Esophagus muscularis mucosa (tissue), 4 donors: ENCODE measurements at regions not wholly inside any gene's neighbourhood (a gene's known extent, or its start where the extent isn't known, plus 50 kb on each side); places are given as distances from the start of the nearest gene placed in this dataset.

Experiments
- DNase-seq: peaks from one replicate; pipeline ENCODE4 v3.0.0-alpha.2; 2017; ENCODE audit errors: extremely low spot score
- H3K27ac ChIP-seq, 4 donors: fragments of 200-600 bp; sonication (generic); replicated peaks in 1 of 4; 1 replicate in 3 of 4; 2 replicates in 1 of 4; pipeline ENCODE4 v1.5.1; 2016 to 2019; ENCODE audit warnings: mild to moderate bottlenecking in 1 of 4
- H3K27me3 ChIP-seq, 4 donors: fragments of 200-600 bp; sonication (generic); one replicate each; pipeline versions ENCODE4 v1.5.1 to v1.6.0; 2016 to 2019
- H3K36me3 ChIP-seq, 4 donors: fragments of 200-600 bp; sonication (generic); one replicate each; pipeline ENCODE4 v1.5.1; 2016 to 2019
- H3K4me1 ChIP-seq, 4 donors: fragments of 200-600 bp; sonication (generic); one replicate each; pipeline ENCODE4 v1.5.1; 2016 to 2019
- H3K4me3 ChIP-seq, 4 donors: fragments of 200-600 bp; sonication (generic); 1 replicate in 2 of 4; 2 replicates in 2 of 4; pipeline ENCODE4 v1.5.1; 2016 to 2019; ENCODE audit warnings: mild to moderate bottlenecking in 4 of 4, moderate library complexity in 1 of 4
- H3K9me3 ChIP-seq, 4 donors: fragments of 200-600 bp; sonication (generic); 1 replicate in 3 of 4; 2 replicates in 1 of 4; pipeline ENCODE4 v1.5.1; 2016 to 2019
- EP300 ChIP-seq: sonication (generic); formaldehyde crosslinking; IDR thresholded peaks from one replicate; pipeline ENCODE4 v1.6.1; 2017; ENCODE audit warnings: antibody characterized with exemption
- POLR2A ChIP-seq: fragments of 450-650 bp; IDR thresholded peaks from one replicate; pipeline ENCODE4 v1.6.1; 2017; ENCODE audit warnings: antibody characterized with exemption, moderate library complexity, mild to moderate bottlenecking, low read depth
- POLR2AphosphoS5 ChIP-seq, 2 donors: sonication (generic); formaldehyde crosslinking; IDR thresholded peaks; one replicate each; pipeline ENCODE4 v1.6.1; 2017; ENCODE audit warnings: antibody characterized with exemption in 2 of 2
- WGBS: methylation state at CpG from one replicate; pipeline ENCODE4 v1.1.5; 2018; 5-methylcytosine and 5-hydroxymethylcytosine counted together
- intact Hi-C: fragments of 100-400 bp; cut with DNase I; formaldehyde crosslinking; loops from one replicate; pipeline ENCODE4 v1.15.1; 2023
- TF ChIP-seq, protein P1 (sequence below), 3 experiments: fragments of 200-600 bp in 2 of 3; fragments of 450-650 bp in 1 of 3; sonication (generic) in 2 of 3; IDR thresholded peaks; one replicate each; pipeline ENCODE4 v1.5.1; 2017 to 2019; ENCODE audit warnings: antibody characterized with exemption in 3 of 3, mild to moderate bottlenecking in 2 of 3, moderate library complexity in 1 of 3

DNA sequence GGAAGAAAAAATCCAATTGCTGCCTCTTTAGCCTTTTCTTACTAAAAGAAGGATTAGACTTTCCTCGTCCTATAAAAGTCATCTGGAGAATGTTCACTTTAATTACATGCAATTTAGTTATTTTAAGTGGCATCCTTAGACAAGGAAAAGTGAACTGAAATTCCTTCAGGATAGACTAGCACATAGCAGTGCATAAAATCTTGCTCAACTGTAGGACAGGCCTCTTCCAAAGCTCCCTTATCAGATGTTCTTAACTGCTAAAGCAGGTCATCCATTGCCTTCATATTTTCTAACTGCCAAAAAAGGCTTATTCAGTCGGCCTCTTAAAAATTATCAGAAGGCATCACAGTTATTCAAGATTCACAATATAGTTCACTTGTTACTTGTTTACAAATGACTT lies 396.5 kb downstream of the DMRT2 start:
- intact Hi-C loops: no loop called here
- no peaks in the 10 kb centered on the region for H3K36me3 ChIP-seq
- WGBS: 51% methylated on average over 2 of the region's 2 CpGs
- TF ChIP-seq POLR2A: no peak
- no peak for TF ChIP-seq POLR2AphosphoS5 (IDR thresholded peaks at IDR 0.05)
- TF ChIP-seq, protein P1, sequence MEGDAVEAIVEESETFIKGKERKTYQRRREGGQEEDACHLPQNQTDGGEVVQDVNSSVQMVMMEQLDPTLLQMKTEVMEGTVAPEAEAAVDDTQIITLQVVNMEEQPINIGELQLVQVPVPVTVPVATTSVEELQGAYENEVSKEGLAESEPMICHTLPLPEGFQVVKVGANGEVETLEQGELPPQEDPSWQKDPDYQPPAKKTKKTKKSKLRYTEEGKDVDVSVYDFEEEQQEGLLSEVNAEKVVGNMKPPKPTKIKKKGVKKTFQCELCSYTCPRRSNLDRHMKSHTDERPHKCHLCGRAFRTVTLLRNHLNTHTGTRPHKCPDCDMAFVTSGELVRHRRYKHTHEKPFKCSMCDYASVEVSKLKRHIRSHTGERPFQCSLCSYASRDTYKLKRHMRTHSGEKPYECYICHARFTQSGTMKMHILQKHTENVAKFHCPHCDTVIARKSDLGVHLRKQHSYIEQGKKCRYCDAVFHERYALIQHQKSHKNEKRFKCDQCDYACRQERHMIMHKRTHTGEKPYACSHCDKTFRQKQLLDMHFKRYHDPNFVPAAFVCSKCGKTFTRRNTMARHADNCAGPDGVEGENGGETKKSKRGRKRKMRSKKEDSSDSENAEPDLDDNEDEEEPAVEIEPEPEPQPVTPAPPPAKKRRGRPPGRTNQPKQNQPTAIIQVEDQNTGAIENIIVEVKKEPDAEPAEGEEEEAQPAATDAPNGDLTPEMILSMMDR (IDR thresholded peaks at IDR 0.05): no peak
- TF ChIP-seq EP300: no peak
- no peaks in the 10 kb centered on the region for H3K9me3 ChIP-seq
- H3K27ac ChIP-seq: no peak overlapping the region
- no peak for DNase-seq
- H3K4me3 ChIP-seq: no peak overlapping the region
- H3K4me1 ChIP-seq: no peaks in the 10 kb centered on the region
- H3K27me3 ChIP-seq: no peaks in the 10 kb centered on the region

DNA sequence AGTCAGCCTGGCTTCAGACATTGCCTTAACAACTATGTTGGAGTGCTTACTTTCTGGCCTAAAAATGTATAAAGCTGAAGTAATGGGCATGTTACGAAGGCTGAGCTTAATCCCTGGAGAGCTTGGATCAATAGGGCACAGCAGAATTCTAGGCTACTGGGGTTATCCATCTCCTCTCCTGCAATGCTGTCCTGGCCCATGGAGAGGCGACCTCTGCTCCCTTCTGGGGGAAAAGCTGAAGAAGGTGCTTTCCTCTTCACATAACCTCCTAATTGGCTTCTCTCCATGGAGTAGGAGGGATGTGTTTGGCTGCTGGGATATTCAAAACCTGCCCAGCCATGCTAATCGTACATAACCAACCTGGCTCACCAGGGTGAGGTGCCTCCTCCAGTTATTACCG lies 403.5 kb downstream of the DMRT2 start:
- 73% methylated on average over 4 of the region's 4 CpGs for WGBS
- TF ChIP-seq POLR2AphosphoS5 (IDR thresholded peaks at IDR 0.05): no peak
- TF ChIP-seq POLR2A: no peak
- no peak for TF ChIP-seq EP300
- TF ChIP-seq, protein P1 (IDR thresholded peaks at IDR 0.05): no peak
- intact Hi-C loops: no loop called here
- Histone ChIP-seq H3K27ac (no peak overlapping the region), H3K36me3 (no peaks in the 10 kb centered on the region), H3K4me1 (no peaks in the 10 kb centered on the region), H3K27me3 (no peaks in the 10 kb centered on the region), H3K9me3 (no peaks in the 10 kb centered on the region), H3K4me3 (no peak overlapping the region)
- DNase-seq: no peak

DNA sequence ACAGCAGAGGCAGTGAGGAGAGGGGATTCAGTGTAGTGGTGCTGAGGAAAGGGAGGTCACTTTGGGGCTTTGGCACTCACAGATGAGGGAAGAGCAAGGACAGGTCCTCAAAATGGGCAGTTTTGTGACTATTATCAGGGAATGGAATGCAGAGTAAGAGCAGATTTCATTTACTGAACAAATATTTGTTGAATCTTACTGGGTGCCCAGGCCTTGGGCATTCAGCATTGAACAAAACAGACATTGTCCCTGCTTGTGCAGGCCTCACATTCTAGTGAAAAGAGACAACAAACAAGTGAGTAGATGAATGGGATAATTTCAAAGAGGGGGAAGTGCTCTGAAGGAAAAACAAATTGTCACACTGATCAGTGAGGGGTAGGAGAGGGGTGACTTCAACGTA lies 404.1 kb downstream of the DMRT2 start:
- H3K9me3 ChIP-seq: no peaks in the 10 kb centered on the region
- no peaks in the 10 kb centered on the region for H3K27me3 ChIP-seq
- peak; percentile 53 for DNase-seq
- H3K4me3 ChIP-seq: no peak overlapping the region
- intact Hi-C loops: no loop called here
- H3K27ac ChIP-seq: no peak overlapping the region
- TF ChIP-seq EP300 (no peak), POLR2A (no peak), POLR2AphosphoS5 (IDR thresholded peaks at IDR 0.05) (no peak)
- TF ChIP-seq, protein P1 (IDR thresholded peaks at IDR 0.05): no peak
- no peaks in the 10 kb centered on the region for H3K36me3 ChIP-seq
- H3K4me1 ChIP-seq: no peaks in the 10 kb centered on the region
- WGBS: 14% methylated on average over 1 of the region's 1 CpG

DNA sequence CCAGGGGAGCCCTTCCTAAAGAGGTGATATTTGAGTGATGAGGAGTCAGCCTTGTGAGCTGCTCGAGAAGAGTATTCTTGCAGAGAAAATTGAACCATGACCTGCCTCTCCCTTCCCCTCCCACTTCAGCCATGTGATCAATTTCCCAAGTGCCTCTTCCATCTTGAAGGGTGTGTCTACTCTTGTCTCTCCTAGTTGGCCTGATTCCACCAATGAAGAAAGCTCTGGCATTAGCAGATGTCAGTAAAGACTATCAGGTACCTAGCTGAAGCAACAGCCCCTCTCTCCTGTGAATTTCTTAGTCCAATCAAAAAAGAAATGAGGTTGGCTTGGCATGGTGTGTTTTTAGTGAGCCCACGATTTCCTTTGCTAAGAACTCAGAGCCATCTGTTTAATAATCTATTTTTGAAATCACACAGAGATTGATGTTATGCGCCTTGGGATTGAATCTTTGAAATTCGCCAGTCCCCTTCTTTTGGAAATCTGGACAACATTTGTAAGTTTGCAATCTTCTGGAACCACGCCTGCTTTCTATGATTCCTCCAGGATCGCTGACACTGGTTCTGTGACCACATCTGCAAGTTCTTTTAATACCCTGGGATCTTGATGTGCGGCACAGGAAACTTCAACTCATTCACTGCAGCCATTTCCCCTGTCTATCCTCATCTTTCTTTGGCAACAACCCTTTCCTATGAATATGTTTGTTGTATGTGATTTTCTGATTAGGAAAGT lies 404.6 kb downstream of the DMRT2 start:
- intact Hi-C loops: no loop called here
- Histone ChIP-seq H3K27ac (no peak overlapping the region), H3K9me3 (no peaks in the 10 kb centered on the region), H3K4me1 (no peaks in the 10 kb centered on the region), H3K27me3 (no peaks in the 10 kb centered on the region), H3K4me3 (no peak overlapping the region), H3K36me3 (no peaks in the 10 kb centered on the region)
- peak; percentile 70 for DNase-seq
- TF ChIP-seq POLR2AphosphoS5 (IDR thresholded peaks at IDR 0.05) (no peak), EP300 (no peak)
- 61% methylated on average over 7 of the region's 7 CpGs for WGBS

DNA sequence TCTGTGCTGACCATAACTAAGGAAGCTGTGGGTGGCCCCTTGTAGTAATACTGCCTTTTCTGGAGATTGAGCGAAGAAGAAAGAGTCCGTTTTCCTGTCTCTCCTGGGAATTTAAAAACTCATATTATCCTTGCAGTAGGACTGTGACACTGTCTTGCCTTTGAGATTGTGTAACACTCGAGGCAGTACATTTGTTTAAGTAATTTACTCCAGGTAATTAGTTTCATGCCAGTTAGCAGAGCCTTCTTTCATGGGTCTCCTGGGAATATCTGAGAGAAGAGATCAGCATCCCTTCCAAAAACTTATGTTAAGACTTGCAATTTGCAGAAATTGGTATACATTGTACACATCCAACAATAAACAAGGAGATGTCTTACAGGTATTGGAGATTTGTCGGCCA lies 405.6 kb downstream of the DMRT2 start:
- Histone ChIP-seq H3K27me3 (no peaks in the 10 kb centered on the region), H3K9me3 (no peaks in the 10 kb centered on the region), H3K36me3 (no peaks in the 10 kb centered on the region), H3K4me1 (no peaks in the 10 kb centered on the region), H3K27ac (no peak overlapping the region), H3K4me3 (no peak overlapping the region)
- TF ChIP-seq POLR2A: no peak
- TF ChIP-seq EP300: no peak
- TF ChIP-seq, protein P1 (IDR thresholded peaks at IDR 0.05): no peak
- no peak for TF ChIP-seq POLR2AphosphoS5 (IDR thresholded peaks at IDR 0.05)
- 63% methylated on average over 4 of the region's 4 CpGs for WGBS
- intact Hi-C loops: no loop called here
- peak; percentile 53 for DNase-seq
